ENCODE measurements at regions not wholly inside any gene's neighbourhood (a gene's known extent, or its start where the extent isn't known, plus 50 kb on each side); places are given as distances from the start of the nearest gene placed in this dataset.

GRCh38 chr1:202067188-202067974 is 55.3 kb upstream of the GPR37L1 start:
- DNase-seq (ENCODE audit: missing footprints) = no peak
- ATAC-seq = no peak
- intact Hi-C loops (cut with DNase I) = no loop called here

GRCh38 chr1:202068596-202068995 is 54.1 kb upstream of the GPR37L1 start:
- no peak for ATAC-seq
- intact Hi-C loops (cut with DNase I) = no loop called here
- no peak for DNase-seq (ENCODE audit: missing footprints)

- DNase-seq (ENCODE audit: missing footprints) (peak; percentile 11), ATAC-seq (no peak)
- intact Hi-C loops (cut with DNase I) = no loop called here
These were observed 53.1 kb upstream of the GPR37L1 start for GRCh38 chr1:202069662-202070061.

- intact Hi-C loops (cut with DNase I) = no loop called here
- DNase-seq (ENCODE audit: missing footprints) (no peak), ATAC-seq (no peak)
These were observed 50.4 kb upstream of the GPR37L1 start for GRCh38 chr1:202072211-202072765.
